ENCODE measurements at regions not wholly inside any gene's neighbourhood (a gene's known extent, or its start where the extent isn't known, plus 50 kb on each side); places are given as distances from the start of the nearest gene placed in this dataset.

GRCh38 chr13:40161931-40162330, 504.5 kb downstream of the FOXO1 start:
- Histone ChIP-seq H3K27me3 (ENCODE audit: control insufficient read depth, insufficient read depth, low read length) (no peaks in the 10 kb centered on the region), H3K4me3 (ENCODE audit: low read depth, low read length) (no peak overlapping the region), H3K36me3 (ENCODE audit: control insufficient read depth, insufficient read depth, low read length) (no peaks in the 10 kb centered on the region)
- no peak for FAIRE-seq
- DNase-seq (ENCODE audit: low read depth), result no peak
- no peak for TF ChIP-seq CTCF (IDR thresholded peaks at IDR 0.05; ENCODE audit: insufficient read depth, low read length, severe bottlenecking)

- FAIRE-seq (no peak), DNase-seq (ENCODE audit: low read depth) (no peak)
- TF ChIP-seq CTCF (IDR thresholded peaks at IDR 0.05; ENCODE audit: insufficient read depth, low read length, severe bottlenecking), result no peak
- Histone ChIP-seq H3K36me3 (ENCODE audit: control insufficient read depth, insufficient read depth, low read length) (no peaks in the 10 kb centered on the region), H3K4me3 (ENCODE audit: low read depth, low read length) (no peak overlapping the region), H3K27me3 (ENCODE audit: control insufficient read depth, insufficient read depth, low read length) (no peaks in the 10 kb centered on the region)
Observed at GRCh38 chr13:40163066-40164000, 503.1 kb downstream of the FOXO1 start.

GRCh38 chr13:40164133-40164532, 502.3 kb downstream of the FOXO1 start:
- DNase-seq (ENCODE audit: low read depth) (peak; percentile 65), FAIRE-seq (no peak)
- Histone ChIP-seq H3K36me3 (ENCODE audit: control insufficient read depth, insufficient read depth, low read length) (no peaks in the 10 kb centered on the region), H3K4me3 (ENCODE audit: low read depth, low read length) (no peak overlapping the region), H3K27me3 (ENCODE audit: control insufficient read depth, insufficient read depth, low read length) (no peaks in the 10 kb centered on the region)
- no peak for TF ChIP-seq CTCF (IDR thresholded peaks at IDR 0.05; ENCODE audit: insufficient read depth, low read length, severe bottlenecking)

- Histone ChIP-seq H3K27me3 (ENCODE audit: control insufficient read depth, insufficient read depth, low read length) (no peaks in the 10 kb centered on the region), H3K36me3 (ENCODE audit: control insufficient read depth, insufficient read depth, low read length) (no peaks in the 10 kb centered on the region), H3K4me3 (ENCODE audit: low read depth, low read length) (no peak overlapping the region)
- TF ChIP-seq CTCF (IDR thresholded peaks at IDR 0.05; ENCODE audit: insufficient read depth, low read length, severe bottlenecking), result no peak
- FAIRE-seq (no peak), DNase-seq (ENCODE audit: low read depth) (no peak)
Observed at GRCh38 chr13:40165316-40165932, 501.0 kb downstream of the FOXO1 start.

- no peaks in the 10 kb centered on the region for H3K27me3 ChIP-seq (ENCODE audit: control insufficient read depth, insufficient read depth, low read length)
- DNase-seq (ENCODE audit: low read depth) (no peak), FAIRE-seq (no peak)
- H3K4me3 ChIP-seq (ENCODE audit: low read depth, low read length), result no peak overlapping the region
- no peaks in the 10 kb centered on the region for H3K36me3 ChIP-seq (ENCODE audit: control insufficient read depth, insufficient read depth, low read length)
- TF ChIP-seq CTCF (IDR thresholded peaks at IDR 0.05; ENCODE audit: insufficient read depth, low read length, severe bottlenecking), result no peak
Observed at GRCh38 chr13:40167327-40167726, 499.1 kb downstream of the FOXO1 start.

Measured in bronchial epithelial cell (primary cell).